ENCODE measurements at regions not wholly inside any gene's neighbourhood (a gene's known extent, or its start where the extent isn't known, plus 50 kb on each side); places are given as distances from the start of the nearest gene placed in this dataset.

DNA sequence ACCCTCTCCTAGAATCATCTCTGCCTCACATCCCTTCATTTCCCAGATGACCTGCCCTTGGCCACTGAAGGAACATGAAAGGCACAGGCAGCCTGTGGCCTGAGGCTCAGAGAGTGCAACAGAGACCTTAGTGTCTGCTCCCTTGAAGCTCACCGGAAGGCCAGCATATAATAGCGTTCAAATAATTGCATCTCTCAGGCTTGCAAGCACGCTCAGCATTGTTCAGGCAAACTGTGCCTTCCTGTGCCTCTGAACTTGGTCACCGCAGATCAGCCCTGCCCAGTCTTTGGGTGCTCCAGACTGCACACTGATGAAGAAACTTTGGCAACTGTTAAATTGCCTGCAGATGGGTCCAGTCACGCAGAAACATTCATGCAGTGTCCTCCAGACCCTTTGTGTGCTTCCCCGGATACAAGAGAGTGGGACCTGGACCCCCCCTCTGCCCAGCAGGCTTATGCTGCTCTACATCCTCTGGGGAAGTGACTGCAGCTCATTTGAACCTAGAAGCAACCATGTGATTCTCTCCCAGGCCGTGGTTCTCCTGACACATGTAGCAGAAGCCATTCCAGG, 216.0 kb upstream of the ANKRD55 start:
- TF ChIP-seq, protein P1, sequence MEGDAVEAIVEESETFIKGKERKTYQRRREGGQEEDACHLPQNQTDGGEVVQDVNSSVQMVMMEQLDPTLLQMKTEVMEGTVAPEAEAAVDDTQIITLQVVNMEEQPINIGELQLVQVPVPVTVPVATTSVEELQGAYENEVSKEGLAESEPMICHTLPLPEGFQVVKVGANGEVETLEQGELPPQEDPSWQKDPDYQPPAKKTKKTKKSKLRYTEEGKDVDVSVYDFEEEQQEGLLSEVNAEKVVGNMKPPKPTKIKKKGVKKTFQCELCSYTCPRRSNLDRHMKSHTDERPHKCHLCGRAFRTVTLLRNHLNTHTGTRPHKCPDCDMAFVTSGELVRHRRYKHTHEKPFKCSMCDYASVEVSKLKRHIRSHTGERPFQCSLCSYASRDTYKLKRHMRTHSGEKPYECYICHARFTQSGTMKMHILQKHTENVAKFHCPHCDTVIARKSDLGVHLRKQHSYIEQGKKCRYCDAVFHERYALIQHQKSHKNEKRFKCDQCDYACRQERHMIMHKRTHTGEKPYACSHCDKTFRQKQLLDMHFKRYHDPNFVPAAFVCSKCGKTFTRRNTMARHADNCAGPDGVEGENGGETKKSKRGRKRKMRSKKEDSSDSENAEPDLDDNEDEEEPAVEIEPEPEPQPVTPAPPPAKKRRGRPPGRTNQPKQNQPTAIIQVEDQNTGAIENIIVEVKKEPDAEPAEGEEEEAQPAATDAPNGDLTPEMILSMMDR (IDR thresholded peaks at IDR 0.05), result no peak
- TF ChIP-seq POLR2A (IDR thresholded peaks at IDR 0.05), result no peak

Measured in testis (tissue), 2 donors.